ENCODE measurements at regions not wholly inside any gene's neighbourhood (a gene's known extent, or its start where the extent isn't known, plus 50 kb on each side); places are given as distances from the start of the nearest gene placed in this dataset.

- Histone ChIP-seq H2AFZ (ENCODE audit: low read depth, low read length) (no peak overlapping the region), H3K9ac (ENCODE audit: low read length) (no peak overlapping the region), H3K4me1 (ENCODE audit: low read length) (no peaks in the 10 kb centered on the region), H3K79me2 (ENCODE audit: low read length) (no peaks in the 10 kb centered on the region), H3K9me3 (ENCODE audit: insufficient read depth, low read length) (no peaks in the 10 kb centered on the region), H4K20me1 (ENCODE audit: insufficient read depth, low read length) (no peaks in the 10 kb centered on the region), H3K4me2 (ENCODE audit: low read length) (no peak overlapping the region), H3K36me3 (replicated peaks; ENCODE audit: low read depth, low read length) (no peaks in the 10 kb centered on the region), H3K4me3 (ENCODE audit: low read length) (no peak overlapping the region), H3K27me3 (ENCODE audit: low read depth, low read length) (no peaks in the 10 kb centered on the region), H3K27ac (ENCODE audit: low read length) (no peak overlapping the region)
- TF ChIP-seq EZH2phosphoT487 (IDR thresholded peaks at IDR 0.05; ENCODE audit: low read depth) (no peak), CTCF (IDR thresholded peaks at IDR 0.05; ENCODE audit: low read depth, low read length) (no peak)
Measured at GRCh38 chr5:2639425-2639824, 112.1 kb downstream of the IRX2 start.

- H3K79me2 ChIP-seq (ENCODE audit: low read length): no peaks in the 10 kb centered on the region
- no peak overlapping the region for H3K27ac ChIP-seq (ENCODE audit: low read length)
- no peaks in the 10 kb centered on the region for H4K20me1 ChIP-seq (ENCODE audit: insufficient read depth, low read length)
- H2AFZ ChIP-seq (ENCODE audit: low read depth, low read length): no peak overlapping the region
- no peaks in the 10 kb centered on the region for H3K27me3 ChIP-seq (ENCODE audit: low read depth, low read length)
- H3K4me2 ChIP-seq (ENCODE audit: low read length): no peak overlapping the region
- no peak overlapping the region for H3K4me3 ChIP-seq (ENCODE audit: low read length)
- no peaks in the 10 kb centered on the region for H3K4me1 ChIP-seq (ENCODE audit: low read length)
- H3K9me3 ChIP-seq (ENCODE audit: insufficient read depth, low read length): no peaks in the 10 kb centered on the region
- no peak overlapping the region for H3K9ac ChIP-seq (ENCODE audit: low read length)
- TF ChIP-seq CTCF (IDR thresholded peaks at IDR 0.05; ENCODE audit: low read depth, low read length) (no peak), EZH2phosphoT487 (IDR thresholded peaks at IDR 0.05; ENCODE audit: low read depth) (no peak)
- no peaks in the 10 kb centered on the region for H3K36me3 ChIP-seq (replicated peaks; ENCODE audit: low read depth, low read length)
Measured at GRCh38 chr5:2634399-2635176, 116.9 kb downstream of the IRX2 start.

DNA sequence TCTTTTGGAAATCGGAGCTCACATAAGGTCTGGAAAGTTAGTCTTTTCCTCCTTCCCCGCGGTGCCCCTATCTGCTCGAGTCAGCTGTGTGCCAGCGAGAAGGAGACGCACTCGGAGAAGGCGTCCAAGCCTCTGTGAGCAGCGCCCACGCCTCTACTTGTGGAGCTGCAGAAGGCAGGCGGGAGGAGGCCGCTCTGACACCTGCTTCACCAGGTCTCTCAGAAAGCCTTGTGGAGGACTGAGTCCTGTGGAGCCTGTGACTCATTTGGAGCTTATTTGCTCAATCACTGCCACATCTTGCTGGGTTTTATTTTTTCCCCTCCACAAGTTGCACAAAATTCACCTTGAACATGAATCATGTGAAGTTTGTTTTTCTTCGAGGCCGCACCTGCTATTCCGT, 117.5 kb downstream of the IRX2 start:
- H2AFZ ChIP-seq (ENCODE audit: low read depth, low read length): no peak overlapping the region

GRCh38 chr5:2631758-2632157, 119.7 kb downstream of the IRX2 start:
- no peaks in the 10 kb centered on the region for H3K79me2 ChIP-seq (ENCODE audit: low read length)
- no peak overlapping the region for H3K27ac ChIP-seq (ENCODE audit: low read length)
- H4K20me1 ChIP-seq (ENCODE audit: insufficient read depth, low read length): no peaks in the 10 kb centered on the region
- no peaks in the 10 kb centered on the region for H3K9me3 ChIP-seq (ENCODE audit: insufficient read depth, low read length)
- no peak overlapping the region for H3K4me3 ChIP-seq (ENCODE audit: low read length)
- no peaks in the 10 kb centered on the region for H3K27me3 ChIP-seq (ENCODE audit: low read depth, low read length)
- H3K36me3 ChIP-seq (replicated peaks; ENCODE audit: low read depth, low read length): no peaks in the 10 kb centered on the region
- no peak overlapping the region for H3K9ac ChIP-seq (ENCODE audit: low read length)
- H3K4me2 ChIP-seq (ENCODE audit: low read length): no peak overlapping the region
- H3K4me1 ChIP-seq (ENCODE audit: low read length): no peaks in the 10 kb centered on the region
- H2AFZ ChIP-seq (ENCODE audit: low read depth, low read length): no peak overlapping the region
- TF ChIP-seq EZH2phosphoT487 (IDR thresholded peaks at IDR 0.05; ENCODE audit: low read depth): no peak
- TF ChIP-seq CTCF (IDR thresholded peaks at IDR 0.05; ENCODE audit: low read depth, low read length): no peak

More for the DNA sequence above, 117.5 kb downstream of the IRX2 start:
- H4K20me1 ChIP-seq (ENCODE audit: insufficient read depth, low read length): no peaks in the 10 kb centered on the region
- H3K4me2 ChIP-seq (ENCODE audit: low read length): no peak overlapping the region
- no peaks in the 10 kb centered on the region for H3K9me3 ChIP-seq (ENCODE audit: insufficient read depth, low read length)
- H3K4me3 ChIP-seq (ENCODE audit: low read length): no peak overlapping the region
- H3K27me3 ChIP-seq (ENCODE audit: low read depth, low read length): no peaks in the 10 kb centered on the region
- H3K4me1 ChIP-seq (ENCODE audit: low read length): no peaks in the 10 kb centered on the region
- no peak overlapping the region for H3K9ac ChIP-seq (ENCODE audit: low read length)
- no peaks in the 10 kb centered on the region for H3K36me3 ChIP-seq (replicated peaks; ENCODE audit: low read depth, low read length)
- H3K79me2 ChIP-seq (ENCODE audit: low read length): no peaks in the 10 kb centered on the region
- no peak overlapping the region for H3K27ac ChIP-seq (ENCODE audit: low read length)
- TF ChIP-seq CTCF (IDR thresholded peaks at IDR 0.05; ENCODE audit: low read depth, low read length): no peak
- no peak for TF ChIP-seq EZH2phosphoT487 (IDR thresholded peaks at IDR 0.05; ENCODE audit: low read depth)

Measured in OCI-LY3 (cell line).